ENCODE measurements at regions not wholly inside any gene's neighbourhood (a gene's known extent, or its start where the extent isn't known, plus 50 kb on each side); places are given as distances from the start of the nearest gene placed in this dataset.
"Not testable (repeated sequence)": the region's sequence is repeated elsewhere in the genome, so short reads cannot be mapped to it uniquely, and the experiment has no call there.

- H3K9me3 ChIP-seq (replicated peaks) = peaks cover 10% of the 10 kb centered on the region
- TF ChIP-seq CTCF (IDR thresholded peaks at IDR 0.05; ENCODE audit: borderline replicate concordance) = no peak
- no peak overlapping the region for H3K27ac ChIP-seq (replicated peaks)
- peaks cover 4% of the 10 kb centered on the region for H3K4me1 ChIP-seq
- no peaks in the 10 kb centered on the region for H3K36me3 ChIP-seq
- H3K4me3 ChIP-seq = no peak overlapping the region
- intact Hi-C loops (cut with micrococcal nuclease) = no loop called here
- H3K27me3 ChIP-seq (ENCODE audit: low read depth) = no peaks in the 10 kb centered on the region
- no peak for DNase-seq
Measured at GRCh38 chr4:72888331-72888730, 181.2 kb downstream of the COX18 start.

GRCh38 chr4:72887152-72887551, 182.4 kb downstream of the COX18 start:
- Histone ChIP-seq H3K36me3 (no peaks in the 10 kb centered on the region), H3K27ac (replicated peaks) (no peak overlapping the region), H3K27me3 (ENCODE audit: low read depth) (no peaks in the 10 kb centered on the region), H3K4me3 (no peak overlapping the region), H3K9me3 (replicated peaks) (peaks cover 20% of the 10 kb centered on the region), H3K4me1 (no peaks in the 10 kb centered on the region)
- TF ChIP-seq CTCF (IDR thresholded peaks at IDR 0.05; ENCODE audit: borderline replicate concordance) = no peak
- DNase-seq = no peak
- intact Hi-C loops (cut with micrococcal nuclease) = no loop called here

- Histone ChIP-seq H3K9me3 (replicated peaks) (peaks cover 20% of the 10 kb centered on the region), H3K4me1 (no peaks in the 10 kb centered on the region), H3K36me3 (no peaks in the 10 kb centered on the region), H3K4me3 (no peak overlapping the region), H3K27me3 (ENCODE audit: low read depth) (no peaks in the 10 kb centered on the region), H3K27ac (replicated peaks) (no peak overlapping the region)
- no peak for DNase-seq
- TF ChIP-seq CTCF (IDR thresholded peaks at IDR 0.05; ENCODE audit: borderline replicate concordance) = peak; percentile 25
- intact Hi-C loops (cut with micrococcal nuclease) = no loop called here
Measured at GRCh38 chr4:72886602-72887001, 182.9 kb downstream of the COX18 start.

- H3K27ac ChIP-seq (replicated peaks); H3K4me3 ChIP-seq; intact Hi-C loops (cut with micrococcal nuclease); H3K27me3 ChIP-seq (ENCODE audit: low read depth); H3K4me1 ChIP-seq; DNase-seq; H3K36me3 ChIP-seq: not testable (repeated sequence)
- peaks cover 31% of the 10 kb centered on the region for H3K9me3 ChIP-seq (replicated peaks)
Measured at GRCh38 chr4:72884225-72884624, 185.3 kb downstream of the COX18 start.

- H3K36me3 ChIP-seq = no peaks in the 10 kb centered on the region
- H3K4me3 ChIP-seq = no peak overlapping the region
- H3K9me3 ChIP-seq (replicated peaks) = peaks cover 21% of the 10 kb centered on the region
- H3K27ac ChIP-seq (replicated peaks) = no peak overlapping the region
- intact Hi-C loops (cut with micrococcal nuclease) = no loop called here
- H3K27me3 ChIP-seq (ENCODE audit: low read depth) = no peaks in the 10 kb centered on the region
- no peak for DNase-seq
- no peak for TF ChIP-seq CTCF (IDR thresholded peaks at IDR 0.05; ENCODE audit: borderline replicate concordance)
- H3K4me1 ChIP-seq = no peaks in the 10 kb centered on the region
Measured at GRCh38 chr4:72876946-72877345, 192.6 kb downstream of the COX18 start.

- no peak overlapping the region for H3K4me3 ChIP-seq
- no peak for DNase-seq
- no peak for TF ChIP-seq CTCF (IDR thresholded peaks at IDR 0.05; ENCODE audit: borderline replicate concordance)
- H3K27ac ChIP-seq (replicated peaks) = peak overlapping the region; percentile 1
- no peaks in the 10 kb centered on the region for H3K36me3 ChIP-seq
- H3K9me3 ChIP-seq (replicated peaks) = peaks cover 21% of the 10 kb centered on the region
- no peaks in the 10 kb centered on the region for H3K27me3 ChIP-seq (ENCODE audit: low read depth)
- H3K4me1 ChIP-seq = no peaks in the 10 kb centered on the region
- intact Hi-C loops (cut with micrococcal nuclease) = no loop called here
Measured at GRCh38 chr4:72875545-72875944, 194.0 kb downstream of the COX18 start.

Measured in left ventricle myocardium inferior (tissue), 1 donor.